Hematopoietic multipotent progenitor cell treated with erythropoietin and hydrocortisone succinate and interleukin-3 and kit ligand, for 6 days (in vitro differentiated cells): ENCODE measurements at regions not wholly inside any gene's neighbourhood (a gene's known extent, or its start where the extent isn't known, plus 50 kb on each side); places are given as distances from the start of the nearest gene placed in this dataset.
"Not testable (repeated sequence)": the region's sequence is repeated elsewhere in the genome, so short reads cannot be mapped to it uniquely, and the experiment has no call there.

Experiments
- DNase-seq: peaks from one replicate; pipeline ENCODE4 v3.0.0-alpha.2; 2015

DNA sequence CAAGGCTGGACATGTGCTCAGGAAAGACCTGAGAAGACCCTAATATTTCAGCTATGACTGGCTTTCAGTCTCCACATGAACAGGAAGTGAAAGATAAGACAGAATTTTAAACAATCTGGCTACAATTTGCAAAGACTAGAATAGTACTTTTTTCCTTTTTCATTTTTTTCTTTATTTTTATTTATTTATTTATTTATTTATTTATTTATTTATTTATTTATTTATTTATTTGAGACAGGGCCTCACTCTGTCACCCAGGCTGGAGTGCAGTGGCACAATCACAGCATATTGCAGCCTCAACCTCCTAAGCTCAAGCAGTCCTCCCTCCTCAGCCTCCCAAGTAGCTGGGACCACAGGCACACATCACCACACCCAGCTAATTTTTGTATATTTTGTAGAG lies 61.1 kb upstream of the PHF6 start:
- not testable (repeated sequence) for DNase-seq

DNA sequence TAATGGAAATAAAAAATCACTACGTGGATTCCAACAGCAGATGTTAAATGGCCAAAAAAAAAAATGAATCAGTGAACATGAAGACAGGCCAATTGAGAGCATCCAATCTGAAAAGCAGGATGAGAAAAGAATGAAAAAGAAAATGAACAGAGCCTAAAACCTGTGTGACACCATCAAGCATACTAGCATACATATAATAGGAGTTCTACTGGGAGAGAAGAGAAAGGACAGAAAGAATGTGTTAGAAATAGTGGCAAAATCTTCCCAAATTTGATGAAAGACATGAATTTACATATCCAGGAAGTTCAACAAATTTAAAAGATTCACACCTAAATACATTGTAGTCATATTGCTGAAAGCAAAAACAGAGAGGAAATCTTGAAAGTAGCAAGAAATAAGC lies 59.7 kb upstream of the PHF6 start:
- DNase-seq = no peak

GRCh38 chrX:134315866-134316265 lies 57.2 kb upstream of the PHF6 start:
- DNase-seq = peak; percentile 77
